Fibroblast of lung (primary cell): ENCODE measurements at regions not wholly inside any gene's neighbourhood (a gene's known extent, or its start where the extent isn't known, plus 50 kb on each side); places are given as distances from the start of the nearest gene placed in this dataset.

Experiments used
- DNase-seq, 2 donors: peaks; one replicate each; pipeline versions ENCODE4 v3.0.0 to v3.0.0-alpha.2; 2010; ENCODE audit warnings: low read depth in 2 of 2
- H2AFZ ChIP-seq: 2 replicates; pipeline ENCODE4 v1.5.1; 2012; ENCODE audit warnings: low read length, control low read depth, inconsistent platforms
- H3K27ac ChIP-seq: 2 replicates; pipeline ENCODE4 v1.5.1; 2011; ENCODE audit warnings: low read length, control low read depth; ENCODE audit not compliant: insufficient read depth
- H3K27me3 ChIP-seq: 2 replicates; pipeline ENCODE4 v1.5.1; 2011; ENCODE audit warnings: mild to moderate bottlenecking, low read length; ENCODE audit not compliant: control insufficient read depth, insufficient read depth
- H3K36me3 ChIP-seq: 2 replicates; pipeline ENCODE4 v1.5.1; 2011; ENCODE audit warnings: low read length; ENCODE audit not compliant: control insufficient read depth, insufficient read depth
- H3K4me1 ChIP-seq: 2 replicates; pipeline ENCODE4 v1.5.1; 2011; ENCODE audit warnings: low read length; ENCODE audit not compliant: control insufficient read depth, insufficient read depth; ENCODE audit errors: extremely low read depth
- H3K4me2 ChIP-seq: 2 replicates; pipeline ENCODE4 v1.5.1; 2011; ENCODE audit warnings: low read length, control low read depth; ENCODE audit not compliant: insufficient read depth; ENCODE audit errors: extremely low read depth
- H3K4me3 ChIP-seq, 4 experiments: fragments of 200-600 bp in 1 of 4; sonication (generic) in 1 of 4; replicated peaks in 1 of 4; 2 replicates each; pipeline ENCODE4 v1.5.1; 2011 to 2016; ENCODE audit warnings: low read length in 4 of 4, low read depth in 3 of 4, mild to moderate bottlenecking in 3 of 4, control low read depth in 2 of 4, inconsistent platforms in 1 of 4, mixed read lengths in 1 of 4; ENCODE audit not compliant: insufficient read depth in 1 of 4; ENCODE audit errors: control extremely low read depth in 1 of 4
- H3K79me2 ChIP-seq: 2 replicates; pipeline ENCODE4 v1.5.1; 2012; ENCODE audit warnings: mild to moderate bottlenecking, low read length, inconsistent platforms; ENCODE audit not compliant: control insufficient read depth, insufficient read depth
- H3K9ac ChIP-seq: 2 replicates; pipeline ENCODE4 v1.5.1; 2011; ENCODE audit warnings: mild to moderate bottlenecking, low read length, control low read depth; ENCODE audit not compliant: insufficient read depth
- H3K9me3 ChIP-seq: 2 replicates; pipeline ENCODE4 v1.5.1; 2012; ENCODE audit warnings: low read depth, low read length; ENCODE audit not compliant: control insufficient read depth, insufficient read depth
- H4K20me1 ChIP-seq: 2 replicates; pipeline ENCODE4 v1.5.1; 2011; ENCODE audit warnings: low read length; ENCODE audit not compliant: control insufficient read depth, insufficient read depth; ENCODE audit errors: extremely low read depth
- EZH2 ChIP-seq: IDR thresholded peaks from 2 replicates; pipeline ENCODE4 v1.5.1; 2012; ENCODE audit warnings: low read length, control low read depth, mild to moderate bottlenecking; ENCODE audit errors: missing control alignments
- TF ChIP-seq, protein P1 (sequence below), 2 donors: IDR thresholded peaks in 1 of 2; conservative IDR thresholded peaks in 1 of 2; 1 replicate in 1 of 2; 2 replicates in 1 of 2; pipeline ENCODE4 v1.5.1; 2011 to 2012; ENCODE audit warnings: low read length in 2 of 2, control low read depth in 1 of 2, inconsistent platforms in 1 of 2, low read depth in 1 of 2, mild to moderate bottlenecking in 1 of 2

DNA sequence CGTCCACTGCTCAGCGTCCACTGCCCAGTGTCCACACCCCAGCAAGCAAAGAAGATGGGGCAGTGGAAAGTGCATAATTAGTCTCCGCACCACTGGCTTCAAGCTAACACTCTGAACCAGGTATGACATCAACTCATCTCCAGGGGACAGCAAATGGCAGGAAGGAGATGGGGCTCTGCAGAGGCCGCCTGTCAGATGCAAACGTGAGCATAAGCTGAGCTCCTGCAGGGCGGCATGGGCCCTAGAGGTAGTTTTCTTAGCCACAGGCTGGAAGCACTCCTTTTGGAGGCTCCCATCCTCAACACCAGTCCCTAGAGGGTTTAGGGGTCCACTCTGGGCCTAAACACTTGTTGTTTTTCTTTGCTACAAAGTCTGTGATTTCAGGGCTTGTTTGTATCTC is 335.8 kb upstream of the MKI67 start:
- Histone ChIP-seq H3K4me3 (no peak overlapping the region), H3K27me3 (no peaks in the 10 kb centered on the region), H4K20me1 (no peaks in the 10 kb centered on the region), H3K9me3 (peaks cover 2% of the 10 kb centered on the region), H3K36me3 (no peaks in the 10 kb centered on the region), H2AFZ (no peak overlapping the region), H3K9ac (no peak overlapping the region), H3K79me2 (no peaks in the 10 kb centered on the region), H3K4me1 (no peaks in the 10 kb centered on the region), H3K27ac (no peak overlapping the region), H3K4me2 (no peak overlapping the region)
- TF ChIP-seq, protein P1, sequence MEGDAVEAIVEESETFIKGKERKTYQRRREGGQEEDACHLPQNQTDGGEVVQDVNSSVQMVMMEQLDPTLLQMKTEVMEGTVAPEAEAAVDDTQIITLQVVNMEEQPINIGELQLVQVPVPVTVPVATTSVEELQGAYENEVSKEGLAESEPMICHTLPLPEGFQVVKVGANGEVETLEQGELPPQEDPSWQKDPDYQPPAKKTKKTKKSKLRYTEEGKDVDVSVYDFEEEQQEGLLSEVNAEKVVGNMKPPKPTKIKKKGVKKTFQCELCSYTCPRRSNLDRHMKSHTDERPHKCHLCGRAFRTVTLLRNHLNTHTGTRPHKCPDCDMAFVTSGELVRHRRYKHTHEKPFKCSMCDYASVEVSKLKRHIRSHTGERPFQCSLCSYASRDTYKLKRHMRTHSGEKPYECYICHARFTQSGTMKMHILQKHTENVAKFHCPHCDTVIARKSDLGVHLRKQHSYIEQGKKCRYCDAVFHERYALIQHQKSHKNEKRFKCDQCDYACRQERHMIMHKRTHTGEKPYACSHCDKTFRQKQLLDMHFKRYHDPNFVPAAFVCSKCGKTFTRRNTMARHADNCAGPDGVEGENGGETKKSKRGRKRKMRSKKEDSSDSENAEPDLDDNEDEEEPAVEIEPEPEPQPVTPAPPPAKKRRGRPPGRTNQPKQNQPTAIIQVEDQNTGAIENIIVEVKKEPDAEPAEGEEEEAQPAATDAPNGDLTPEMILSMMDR (conservative IDR thresholded peaks at IDR 0.05 in 1 of 2, IDR thresholded peaks at IDR 0.05 in 1 of 2; ENCODE audit: low read depth in 1 of 2, low read length in 2 of 2) = no peak
- TF ChIP-seq EZH2 = no peak
- no peak for DNase-seq

DNA sequence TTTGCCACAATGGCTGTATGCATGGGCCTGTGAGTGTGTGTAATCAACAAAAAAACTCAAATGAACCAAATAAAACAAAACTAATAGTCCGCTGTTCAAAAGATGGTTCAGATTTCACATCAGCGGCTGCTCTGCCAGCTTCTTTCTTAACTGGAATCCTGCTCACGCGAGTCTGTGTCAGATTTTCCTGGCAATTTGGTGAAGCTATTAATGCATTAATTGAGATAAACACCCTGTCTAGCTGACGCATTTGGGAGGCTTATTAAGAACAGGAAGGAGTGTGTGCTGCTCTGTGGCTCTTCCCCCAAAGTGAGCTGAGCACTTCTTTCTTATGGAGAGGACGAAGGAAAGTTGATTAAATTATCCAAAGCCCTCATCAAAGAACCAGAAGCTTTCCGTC is 336.6 kb upstream of the MKI67 start:
- TF ChIP-seq, protein P1 (conservative IDR thresholded peaks at IDR 0.05 in 1 of 2, IDR thresholded peaks at IDR 0.05 in 1 of 2; ENCODE audit: low read depth in 1 of 2, low read length in 2 of 2) = no peak
- TF ChIP-seq EZH2 = no peak

GRCh38 chr10:128463991-128464760 is 338.0 kb upstream of the MKI67 start:
- peak; percentile 1 to 55 for DNase-seq
- Histone ChIP-seq H3K27me3 (no peaks in the 10 kb centered on the region), H3K79me2 (no peaks in the 10 kb centered on the region), H3K27ac (no peak overlapping the region), H3K4me3 (no peak overlapping the region), H3K4me1 (no peaks in the 10 kb centered on the region), H2AFZ (no peak overlapping the region), H3K9me3 (peaks cover 2% of the 10 kb centered on the region), H3K4me2 (no peak overlapping the region), H4K20me1 (no peaks in the 10 kb centered on the region), H3K36me3 (no peaks in the 10 kb centered on the region), H3K9ac (no peak overlapping the region)
- TF ChIP-seq, protein P1 (conservative IDR thresholded peaks at IDR 0.05 in 1 of 2, IDR thresholded peaks at IDR 0.05 in 1 of 2; ENCODE audit: low read depth in 1 of 2, low read length in 2 of 2) = no peak
- no peak for TF ChIP-seq EZH2

More for the DNA sequence above, 336.6 kb upstream of the MKI67 start:
- Histone ChIP-seq H3K4me1 (no peaks in the 10 kb centered on the region), H3K36me3 (no peaks in the 10 kb centered on the region), H2AFZ (no peak overlapping the region), H3K4me3 (no peak overlapping the region), H4K20me1 (no peaks in the 10 kb centered on the region), H3K4me2 (no peak overlapping the region), H3K79me2 (no peaks in the 10 kb centered on the region), H3K27ac (no peak overlapping the region), H3K9ac (no peak overlapping the region), H3K9me3 (peaks cover 2% of the 10 kb centered on the region), H3K27me3 (no peaks in the 10 kb centered on the region)
- DNase-seq = no peak
